ENCODE measurements at regions not wholly inside any gene's neighbourhood (a gene's known extent, or its start where the extent isn't known, plus 50 kb on each side); places are given as distances from the start of the nearest gene placed in this dataset.

- Mint-ChIP-seq H3K9me3 (no peaks in the 10 kb centered on the region), H3K36me3 (no peaks in the 10 kb centered on the region), H3K4me1 (ENCODE audit: low read depth) (no peaks in the 10 kb centered on the region), H3K27me3 (peaks cover 17% of the 10 kb centered on the region), H3K4me3 (no peak overlapping the region), H3K27ac (no peak overlapping the region)
- ChIA-PET CTCF (no interaction called here), POLR2A (no interaction called here)
- no peak for DNase-seq
- intact Hi-C loops (cut with micrococcal nuclease) = no loop called here
Observed at GRCh38 chr11:70829886-70830272, 422.5 kb downstream of the SHANK2 start.

- H3K27me3 Mint-ChIP-seq = peaks cover 2% of the 10 kb centered on the region
- no peak overlapping the region for H3K4me3 Mint-ChIP-seq
- intact Hi-C loops (cut with micrococcal nuclease) = no loop called here
- CTCF ChIA-PET = interaction anchor here (1.1 kb wide), 1 partner anchor 18 kb away, joined by 3 read pairs; no protein-coding TSS in a partner anchor
- DNase-seq = no peak
- no peak overlapping the region for H3K27ac Mint-ChIP-seq
- H3K36me3 Mint-ChIP-seq = no peaks in the 10 kb centered on the region
- H3K9me3 Mint-ChIP-seq = no peaks in the 10 kb centered on the region
- POLR2A ChIA-PET = no interaction called here
- H3K4me1 Mint-ChIP-seq (ENCODE audit: low read depth) = no peaks in the 10 kb centered on the region
Observed at GRCh38 chr11:70833011-70833410, 419.4 kb downstream of the SHANK2 start.

- Mint-ChIP-seq H3K4me1 (ENCODE audit: low read depth) (no peaks in the 10 kb centered on the region), H3K9me3 (peaks cover 5% of the 10 kb centered on the region), H3K27me3 (peaks cover 2% of the 10 kb centered on the region), H3K27ac (no peak overlapping the region), H3K4me3 (no peak overlapping the region), H3K36me3 (no peaks in the 10 kb centered on the region)
- no peak for DNase-seq
- POLR2A ChIA-PET = no interaction called here
- CTCF ChIA-PET = interaction anchor here (1.1 kb wide), 1 partner anchor 19 kb away, joined by 3 read pairs; no protein-coding TSS in a partner anchor
- intact Hi-C loops (cut with micrococcal nuclease) = no loop called here
Observed at GRCh38 chr11:70833554-70833953, 418.8 kb downstream of the SHANK2 start.

GRCh38 chr11:70834277-70834940 is 418.0 kb downstream of the SHANK2 start:
- intact Hi-C loops (cut with micrococcal nuclease) = no loop called here
- DNase-seq = no peak
- Mint-ChIP-seq H3K4me1 (ENCODE audit: low read depth) (no peaks in the 10 kb centered on the region), H3K4me3 (no peak overlapping the region), H3K27me3 (peaks cover 2% of the 10 kb centered on the region), H3K9me3 (peaks cover 7% of the 10 kb centered on the region), H3K36me3 (no peaks in the 10 kb centered on the region), H3K27ac (no peak overlapping the region)
- POLR2A ChIA-PET = no interaction called here
- CTCF ChIA-PET = interaction anchor here (0.6 to 1.1 kb wide), 2 partner anchors 20 to 614 kb away, joined by 3 read pairs; partner anchors contain the start of gene DHCR7

- Mint-ChIP-seq H3K27ac (no peak overlapping the region), H3K9me3 (peaks cover 7% of the 10 kb centered on the region), H3K27me3 (peaks cover 2% of the 10 kb centered on the region), H3K36me3 (no peaks in the 10 kb centered on the region), H3K4me3 (no peak overlapping the region), H3K4me1 (ENCODE audit: low read depth) (no peaks in the 10 kb centered on the region)
- DNase-seq = no peak
- intact Hi-C loops (cut with micrococcal nuclease) = no loop called here
- CTCF ChIA-PET = no interaction called here
- POLR2A ChIA-PET = no interaction called here
Observed at GRCh38 chr11:70834984-70835560, 417.3 kb downstream of the SHANK2 start.

- CTCF ChIA-PET = no interaction called here
Observed at GRCh38 chr11:70836071-70836470, 416.3 kb downstream of the SHANK2 start.

GRCh38 chr11:70838198-70838597 is 414.2 kb downstream of the SHANK2 start:
- CTCF ChIA-PET = no interaction called here

More at GRCh38 chr11:70836071-70836470, 416.3 kb downstream of the SHANK2 start:
- no peaks in the 10 kb centered on the region for H3K4me1 Mint-ChIP-seq (ENCODE audit: low read depth)
- POLR2A ChIA-PET = no interaction called here
- no peaks in the 10 kb centered on the region for H3K36me3 Mint-ChIP-seq
- no peak overlapping the region for H3K27ac Mint-ChIP-seq
- H3K9me3 Mint-ChIP-seq = peaks cover 7% of the 10 kb centered on the region
- DNase-seq = no peak
- no peak overlapping the region for H3K4me3 Mint-ChIP-seq
- intact Hi-C loops (cut with micrococcal nuclease) = no loop called here
- peaks cover 2% of the 10 kb centered on the region for H3K27me3 Mint-ChIP-seq

GRCh38 chr11:70839851-70840250 is 412.5 kb downstream of the SHANK2 start:
- no peak for DNase-seq
- intact Hi-C loops (cut with micrococcal nuclease) = no loop called here
- ChIA-PET CTCF (no interaction called here), POLR2A (no interaction called here)
- Mint-ChIP-seq H3K27ac (no peak overlapping the region), H3K4me3 (no peak overlapping the region), H3K4me1 (ENCODE audit: low read depth) (no peaks in the 10 kb centered on the region), H3K9me3 (peaks cover 7% of the 10 kb centered on the region), H3K27me3 (peaks cover 5% of the 10 kb centered on the region), H3K36me3 (no peaks in the 10 kb centered on the region)

More at GRCh38 chr11:70838198-70838597, 414.2 kb downstream of the SHANK2 start:
- no peak overlapping the region for H3K27ac Mint-ChIP-seq
- no peaks in the 10 kb centered on the region for H3K36me3 Mint-ChIP-seq
- POLR2A ChIA-PET = no interaction called here
- peaks cover under 1% of the 10 kb centered on the region for H3K27me3 Mint-ChIP-seq
- H3K4me1 Mint-ChIP-seq (ENCODE audit: low read depth) = no peaks in the 10 kb centered on the region
- no peak overlapping the region for H3K4me3 Mint-ChIP-seq
- no peak for DNase-seq
- intact Hi-C loops (cut with micrococcal nuclease) = no loop called here
- H3K9me3 Mint-ChIP-seq = peaks cover 7% of the 10 kb centered on the region

- POLR2A ChIA-PET = no interaction called here
- Mint-ChIP-seq H3K36me3 (no peaks in the 10 kb centered on the region), H3K4me3 (no peak overlapping the region), H3K27ac (no peak overlapping the region), H3K4me1 (ENCODE audit: low read depth) (no peaks in the 10 kb centered on the region), H3K9me3 (peaks cover 7% of the 10 kb centered on the region), H3K27me3 (peaks cover 5% of the 10 kb centered on the region)
- CTCF ChIA-PET = no interaction called here
- DNase-seq = no peak
- intact Hi-C loops (cut with micrococcal nuclease) = no loop called here
Observed at GRCh38 chr11:70841264-70841663, 411.1 kb downstream of the SHANK2 start.

- no peak overlapping the region for H3K4me3 Mint-ChIP-seq
- POLR2A ChIA-PET = no interaction called here
- peaks cover 7% of the 10 kb centered on the region for H3K9me3 Mint-ChIP-seq
- H3K27ac Mint-ChIP-seq = no peak overlapping the region
- no peaks in the 10 kb centered on the region for H3K4me1 Mint-ChIP-seq (ENCODE audit: low read depth)
- no peaks in the 10 kb centered on the region for H3K36me3 Mint-ChIP-seq
- CTCF ChIA-PET = no interaction called here
- no peak for DNase-seq
- peaks cover 5% of the 10 kb centered on the region for H3K27me3 Mint-ChIP-seq
- intact Hi-C loops (cut with micrococcal nuclease) = no loop called here
Observed at GRCh38 chr11:70842256-70842655, 410.1 kb downstream of the SHANK2 start.

GRCh38 chr11:70842701-70843100 is 409.7 kb downstream of the SHANK2 start:
- intact Hi-C loops (cut with micrococcal nuclease) = no loop called here
- ChIA-PET CTCF (interaction anchor here (0.8 kb wide), 1 partner anchor 26 kb away, joined by 3 read pairs; no protein-coding TSS in a partner anchor), POLR2A (no interaction called here)
- Mint-ChIP-seq H3K4me1 (ENCODE audit: low read depth) (no peaks in the 10 kb centered on the region), H3K4me3 (no peak overlapping the region), H3K9me3 (peaks cover 7% of the 10 kb centered on the region), H3K36me3 (no peaks in the 10 kb centered on the region), H3K27me3 (peaks cover 5% of the 10 kb centered on the region), H3K27ac (no peak overlapping the region)
- no peak for DNase-seq

- Mint-ChIP-seq H3K4me1 (ENCODE audit: low read depth) (no peaks in the 10 kb centered on the region), H3K27ac (no peak overlapping the region), H3K27me3 (peaks cover 5% of the 10 kb centered on the region), H3K9me3 (no peaks in the 10 kb centered on the region), H3K36me3 (no peaks in the 10 kb centered on the region), H3K4me3 (no peak overlapping the region)
- ChIA-PET POLR2A (no interaction called here), CTCF (no interaction called here)
- DNase-seq = no peak
- intact Hi-C loops (cut with micrococcal nuclease) = no loop called here
Observed at GRCh38 chr11:70843906-70844305, 408.5 kb downstream of the SHANK2 start.

GRCh38 chr11:70844387-70844786 is 408.0 kb downstream of the SHANK2 start:
- POLR2A ChIA-PET = no interaction called here
- Mint-ChIP-seq H3K27me3 (peaks cover 5% of the 10 kb centered on the region), H3K4me1 (ENCODE audit: low read depth) (no peaks in the 10 kb centered on the region), H3K9me3 (no peaks in the 10 kb centered on the region), H3K36me3 (no peaks in the 10 kb centered on the region), H3K4me3 (no peak overlapping the region), H3K27ac (no peak overlapping the region)
- DNase-seq = no peak
- intact Hi-C loops (cut with micrococcal nuclease) = no loop called here
- CTCF ChIA-PET = no interaction called here
